Mesenchymal stem cell (in vitro differentiated cells and primary cell): ENCODE measurements at regions not wholly inside any gene's neighbourhood (a gene's known extent, or its start where the extent isn't known, plus 50 kb on each side); places are given as distances from the start of the nearest gene placed in this dataset.
"Not testable (repeated sequence)": the region's sequence is repeated elsewhere in the genome, so short reads cannot be mapped to it uniquely, and the experiment has no call there.

Source experiments
- DNase-seq: peaks from one replicate; pipeline ENCODE4 v3.0.0-alpha.2; 2013
- H2AFZ ChIP-seq: one replicate; pipeline ENCODE4 v1.6.1; 2013; ENCODE audit warnings: low read depth, mild to moderate bottlenecking, control low read depth, inconsistent platforms, low read length, moderate library complexity
- H2AK5ac ChIP-seq: 2 replicates; pipeline ENCODE4 v1.6.1; 2013; ENCODE audit warnings: low read length, moderate library complexity, mild to moderate bottlenecking, inconsistent platforms; ENCODE audit not compliant: severe bottlenecking
- H2BK120ac ChIP-seq: one replicate; pipeline ENCODE4 v1.6.1; 2013; ENCODE audit warnings: low read depth, mild to moderate bottlenecking, inconsistent platforms, low read length, moderate library complexity
- H2BK12ac ChIP-seq, 2 experiments: one replicate each; pipeline ENCODE4 v1.6.1; 2013; ENCODE audit warnings: inconsistent platforms in 2 of 2, low read length in 2 of 2, mild to moderate bottlenecking in 2 of 2, moderate library complexity in 2 of 2, control low read depth in 1 of 2
- H2BK15ac ChIP-seq: one replicate; pipeline ENCODE4 v1.6.1; 2013; ENCODE audit warnings: mild to moderate bottlenecking, low read depth, inconsistent platforms; ENCODE audit not compliant: poor library complexity, severe bottlenecking
- H2BK5ac ChIP-seq: 2 replicates; pipeline ENCODE4 v1.6.1; 2013; ENCODE audit warnings: low read depth, mild to moderate bottlenecking, low read length, control low read depth, inconsistent platforms; ENCODE audit not compliant: poor library complexity, severe bottlenecking
- H3K14ac ChIP-seq, 2 experiments: one replicate each; pipeline ENCODE4 v1.6.1; 2013; ENCODE audit warnings: inconsistent platforms in 2 of 2, low read length in 2 of 2, control low read depth in 1 of 2, mild to moderate bottlenecking in 1 of 2, moderate library complexity in 1 of 2
- H3K18ac ChIP-seq, 2 experiments: one replicate each; pipeline ENCODE4 v1.6.1; 2013; ENCODE audit warnings: inconsistent platforms in 2 of 2, low read length in 2 of 2, control low read depth in 1 of 2, low read depth in 1 of 2, mild to moderate bottlenecking in 1 of 2
- H3K23ac ChIP-seq, 2 experiments: one replicate each; pipeline ENCODE4 v1.6.1; 2013; ENCODE audit warnings: inconsistent platforms in 2 of 2, low read length in 2 of 2, mild to moderate bottlenecking in 2 of 2, moderate library complexity in 2 of 2, control low read depth in 1 of 2
- H3K27ac ChIP-seq: 2 replicates; pipeline ENCODE4 v1.5.1; 2013; ENCODE audit warnings: mild to moderate bottlenecking, moderate library complexity, low read length, control low read depth, inconsistent platforms; ENCODE audit not compliant: poor library complexity, severe bottlenecking
- H3K27me3 ChIP-seq, 2 experiments: 2 replicates each; pipeline versions ENCODE4 v1.6.1 to v1.7.0; 2013; ENCODE audit warnings: low read length in 2 of 2, mild to moderate bottlenecking in 2 of 2, moderate library complexity in 2 of 2, control low read depth in 1 of 2, inconsistent platforms in 1 of 2; ENCODE audit not compliant: control insufficient read depth in 1 of 2, insufficient read depth in 1 of 2
- H3K36me3 ChIP-seq, 2 experiments: 2 replicates each; pipeline versions ENCODE4 v1.6.1 to v1.7.0; 2013; ENCODE audit warnings: low read length in 2 of 2, control low read depth in 1 of 2, inconsistent platforms in 1 of 2, low read depth in 1 of 2, mild to moderate bottlenecking in 1 of 2; ENCODE audit not compliant: insufficient read depth in 2 of 2, control insufficient read depth in 1 of 2
- H3K4ac ChIP-seq, 2 experiments: one replicate each; pipeline ENCODE4 v1.6.1; 2013; ENCODE audit warnings: inconsistent platforms in 2 of 2, low read length in 2 of 2, mild to moderate bottlenecking in 2 of 2, moderate library complexity in 2 of 2, control low read depth in 1 of 2, low read depth in 1 of 2
- H3K4me1 ChIP-seq: 2 replicates; pipeline ENCODE4 v1.6.1; 2013; ENCODE audit warnings: low read depth, low read length, control low read depth; ENCODE audit not compliant: control insufficient read depth, insufficient read depth
- H3K4me2 ChIP-seq: 2 replicates; pipeline ENCODE4 v1.6.1; 2013; ENCODE audit warnings: low read length, mild to moderate bottlenecking, inconsistent platforms; ENCODE audit not compliant: poor library complexity, severe bottlenecking
- H3K4me3 ChIP-seq, 2 experiments: 2 replicates each; pipeline versions ENCODE4 v1.5.1 to v1.7.0; 2013; ENCODE audit warnings: low read length in 2 of 2, mild to moderate bottlenecking in 2 of 2, control low read depth in 1 of 2, low read depth in 1 of 2; ENCODE audit not compliant: insufficient read depth in 1 of 2
- H3K79me1 ChIP-seq: replicated peaks from 2 replicates; pipeline ENCODE4 v1.6.1; 2013; ENCODE audit warnings: mild to moderate bottlenecking, control low read depth, low read length, inconsistent platforms; ENCODE audit not compliant: poor library complexity, severe bottlenecking
- H3K9ac ChIP-seq: 2 replicates; pipeline ENCODE4 v1.7.0; 2013; ENCODE audit warnings: mild to moderate bottlenecking, low read length, moderate library complexity
- H3K9me3 ChIP-seq: 2 replicates; pipeline ENCODE4 v1.7.0; 2013; ENCODE audit warnings: mild to moderate bottlenecking, low read length; ENCODE audit not compliant: control insufficient read depth
- H4K8ac ChIP-seq: one replicate; pipeline ENCODE4 v1.6.1; 2013; ENCODE audit warnings: inconsistent platforms, mild to moderate bottlenecking, low read length, moderate library complexity
- H4K91ac ChIP-seq: one replicate; pipeline ENCODE4 v1.6.1; 2013; ENCODE audit warnings: mild to moderate bottlenecking, low read length, inconsistent platforms
- WGBS: methylation state at CpG from one replicate; pipeline ENCODE4 v1.1.7; 2013; ENCODE audit warnings: mixed read lengths; 5-methylcytosine and 5-hydroxymethylcytosine counted together

- not testable (repeated sequence) for H3K9ac ChIP-seq, H3K27me3 ChIP-seq, H4K8ac ChIP-seq, H3K4me3 ChIP-seq, H3K4me2 ChIP-seq, H3K4me1 ChIP-seq, H4K91ac ChIP-seq, H3K79me1 ChIP-seq, H2AK5ac ChIP-seq, H3K4ac ChIP-seq, H3K18ac ChIP-seq, H2BK12ac ChIP-seq, H2BK5ac ChIP-seq, H3K27ac ChIP-seq, DNase-seq, H3K9me3 ChIP-seq, H2AFZ ChIP-seq, H2BK120ac ChIP-seq, H3K23ac ChIP-seq, H2BK15ac ChIP-seq, H3K36me3 ChIP-seq, H3K14ac ChIP-seq
- 90% methylated on average over 6 of the region's 6 CpGs for WGBS
Observed at GRCh38 chr5:87049012-87049411, 218.7 kb upstream of the RASA1 start.

- no peak overlapping the region for H3K9ac ChIP-seq
- H3K14ac ChIP-seq, result no peak overlapping the region
- H3K27ac ChIP-seq, result no peak overlapping the region
- no peaks in the 10 kb centered on the region for H3K79me1 ChIP-seq
- H3K23ac ChIP-seq, result no peak overlapping the region
- H2BK15ac ChIP-seq, result no peak overlapping the region
- no peak overlapping the region for H3K4ac ChIP-seq
- no peak for DNase-seq
- no peak overlapping the region for H2BK120ac ChIP-seq
- no peaks in the 10 kb centered on the region for H3K36me3 ChIP-seq
- no peak overlapping the region for H3K18ac ChIP-seq
- no peaks in the 10 kb centered on the region for H3K27me3 ChIP-seq
- WGBS, result 100% methylated on average over 1 of the region's 3 CpGs
- peaks cover 5% of the 10 kb centered on the region for H3K9me3 ChIP-seq
- no peak overlapping the region for H2BK5ac ChIP-seq
- no peak overlapping the region for H3K4me2 ChIP-seq
- no peak overlapping the region for H3K4me3 ChIP-seq
- H4K91ac ChIP-seq, result no peak overlapping the region
- no peaks in the 10 kb centered on the region for H3K4me1 ChIP-seq
- no peak overlapping the region for H2AFZ ChIP-seq
- H2BK12ac ChIP-seq, result no peak overlapping the region
- H4K8ac ChIP-seq, result no peak overlapping the region
- no peak overlapping the region for H2AK5ac ChIP-seq
Observed at GRCh38 chr5:87051502-87052113, 216.1 kb upstream of the RASA1 start.

- Histone ChIP-seq H3K4me3 (no peak overlapping the region), H3K79me1 (no peaks in the 10 kb centered on the region), H3K4me2 (no peak overlapping the region), H3K9ac (no peak overlapping the region), H2BK120ac (no peak overlapping the region), H3K18ac (no peak overlapping the region), H3K14ac (no peak overlapping the region), H2BK5ac (no peak overlapping the region), H2BK15ac (no peak overlapping the region), H4K91ac (no peak overlapping the region), H2AK5ac (no peak overlapping the region), H3K36me3 (no peaks in the 10 kb centered on the region), H3K27ac (no peak overlapping the region), H2AFZ (no peak overlapping the region), H3K4me1 (no peaks in the 10 kb centered on the region), H4K8ac (no peak overlapping the region), H3K9me3 (peaks cover 5% of the 10 kb centered on the region), H3K27me3 (no peaks in the 10 kb centered on the region), H2BK12ac (no peak overlapping the region), H3K4ac (no peak overlapping the region), H3K23ac (no peak overlapping the region)
- 100% methylated on average over 1 of the region's 2 CpGs for whole genome bisulfite sequencing
- no peak for DNase-seq
Observed at GRCh38 chr5:87053146-87053545, 214.5 kb upstream of the RASA1 start.

GRCh38 chr5:87054821-87055220, 212.9 kb upstream of the RASA1 start:
- no peaks in the 10 kb centered on the region for H3K36me3 ChIP-seq
- H3K27me3 ChIP-seq, result no peaks in the 10 kb centered on the region
- no peak overlapping the region for H3K18ac ChIP-seq
- H3K9ac ChIP-seq, result no peak overlapping the region
- H3K9me3 ChIP-seq, result peaks cover 5% of the 10 kb centered on the region
- no peak overlapping the region for H3K14ac ChIP-seq
- H2BK12ac ChIP-seq, result no peak overlapping the region
- H4K8ac ChIP-seq, result no peak overlapping the region
- H4K91ac ChIP-seq, result no peak overlapping the region
- no peaks in the 10 kb centered on the region for H3K79me1 ChIP-seq
- H2AFZ ChIP-seq, result no peak overlapping the region
- no peak overlapping the region for H2AK5ac ChIP-seq
- no peaks in the 10 kb centered on the region for H3K4me1 ChIP-seq
- H2BK5ac ChIP-seq, result no peak overlapping the region
- H3K4me2 ChIP-seq, result no peak overlapping the region
- no peak overlapping the region for H3K27ac ChIP-seq
- no peak overlapping the region for H3K23ac ChIP-seq
- no peak overlapping the region for H3K4me3 ChIP-seq
- no peak overlapping the region for H2BK15ac ChIP-seq
- H3K4ac ChIP-seq, result no peak overlapping the region
- no peak overlapping the region for H2BK120ac ChIP-seq
- DNase-seq, result no peak
